Gastrocnemius medialis (tissue), 4 donors: ENCODE measurements at regions not wholly inside any gene's neighbourhood (a gene's known extent, or its start where the extent isn't known, plus 50 kb on each side); places are given as distances from the start of the nearest gene placed in this dataset.

Experiments used
- POLR2A ChIP-seq, 2 donors: fragments of 450-650 bp; IDR thresholded peaks; one replicate each; pipeline ENCODE4 v1.6.1; 2017; ENCODE audit warnings: antibody characterized with exemption in 2 of 2, mild to moderate bottlenecking in 2 of 2, moderate library complexity in 2 of 2
- TF ChIP-seq, protein P1 (sequence below), 5 experiments: fragments of 450-650 bp in 3 of 5; fragments of 200-600 bp in 2 of 5; sonication (generic) in 2 of 5; IDR thresholded peaks in 4 of 5; conservative IDR thresholded peaks in 1 of 5; 1 replicate in 4 of 5; 2 replicates in 1 of 5; pipeline ENCODE4 v1.5.1; 2016 to 2019; ENCODE audit warnings: antibody characterized with exemption in 5 of 5, mild to moderate bottlenecking in 3 of 5, moderate library complexity in 3 of 5

- TF ChIP-seq POLR2A (IDR thresholded peaks at IDR 0.05), result no peak
- TF ChIP-seq, protein P1, sequence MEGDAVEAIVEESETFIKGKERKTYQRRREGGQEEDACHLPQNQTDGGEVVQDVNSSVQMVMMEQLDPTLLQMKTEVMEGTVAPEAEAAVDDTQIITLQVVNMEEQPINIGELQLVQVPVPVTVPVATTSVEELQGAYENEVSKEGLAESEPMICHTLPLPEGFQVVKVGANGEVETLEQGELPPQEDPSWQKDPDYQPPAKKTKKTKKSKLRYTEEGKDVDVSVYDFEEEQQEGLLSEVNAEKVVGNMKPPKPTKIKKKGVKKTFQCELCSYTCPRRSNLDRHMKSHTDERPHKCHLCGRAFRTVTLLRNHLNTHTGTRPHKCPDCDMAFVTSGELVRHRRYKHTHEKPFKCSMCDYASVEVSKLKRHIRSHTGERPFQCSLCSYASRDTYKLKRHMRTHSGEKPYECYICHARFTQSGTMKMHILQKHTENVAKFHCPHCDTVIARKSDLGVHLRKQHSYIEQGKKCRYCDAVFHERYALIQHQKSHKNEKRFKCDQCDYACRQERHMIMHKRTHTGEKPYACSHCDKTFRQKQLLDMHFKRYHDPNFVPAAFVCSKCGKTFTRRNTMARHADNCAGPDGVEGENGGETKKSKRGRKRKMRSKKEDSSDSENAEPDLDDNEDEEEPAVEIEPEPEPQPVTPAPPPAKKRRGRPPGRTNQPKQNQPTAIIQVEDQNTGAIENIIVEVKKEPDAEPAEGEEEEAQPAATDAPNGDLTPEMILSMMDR (IDR thresholded peaks at IDR 0.05 in 4 of 5, conservative IDR thresholded peaks at IDR 0.05 in 1 of 5), result no peak
These were observed 291.4 kb upstream of the PRKX start for GRCh38 chrX:4004822-4005221.
